GM12891 (cell line): ENCODE measurements at regions not wholly inside any gene's neighbourhood (a gene's known extent, or its start where the extent isn't known, plus 50 kb on each side); places are given as distances from the start of the nearest gene placed in this dataset.

ENCODE experiments used
- PAX5 ChIP-seq: IDR thresholded peaks from 2 replicates; pipeline ENCODE4 v1.6.1; 2011; ENCODE audit warnings: low read length, moderate library complexity, mild to moderate bottlenecking; ENCODE audit not compliant: insufficient read depth, severe bottlenecking
- POLR2A ChIP-seq: IDR thresholded peaks from 2 replicates; pipeline ENCODE4 v1.6.1; 2011; ENCODE audit warnings: low read depth, low read length, control low read depth
- POLR2AphosphoS5 ChIP-seq: IDR thresholded peaks from 2 replicates; pipeline ENCODE4 v1.6.1; 2011; ENCODE audit warnings: low read depth, low read length, control low read depth
- POU2F2 ChIP-seq: IDR thresholded peaks from 2 replicates; pipeline ENCODE4 v1.6.1; 2011; ENCODE audit warnings: low read depth, mild to moderate bottlenecking, control low read depth, low read length, moderate library complexity
- SPI1 ChIP-seq: IDR thresholded peaks from 2 replicates; pipeline ENCODE4 v1.6.1; 2011; ENCODE audit warnings: low read depth, low read length, control low read depth
- TAF1 ChIP-seq: IDR thresholded peaks from 2 replicates; pipeline ENCODE4 v1.6.1; 2011; ENCODE audit warnings: low read depth, low read length, control low read depth

- TF ChIP-seq POLR2AphosphoS5 (no peak), PAX5 (no peak), POLR2A (no peak), TAF1 (no peak), SPI1 (no peak), POU2F2 (no peak)
These were observed 117.9 kb downstream of the SNX5 start for GRCh38 chr20:17850684-17851026.
